Psoas muscle (tissue), 7 donors: ENCODE measurements at regions not wholly inside any gene's neighbourhood (a gene's known extent, or its start where the extent isn't known, plus 50 kb on each side); places are given as distances from the start of the nearest gene placed in this dataset.
A peak's percentile ranks its signal among the peaks of the same experiment; 100 is the strongest.

Source experiments
- ATAC-seq, 4 donors: fragments of 200-7000 bp; cut with Tn5 transposase; one replicate each; pipeline ENCODE4 v1.9.1; 2020; ENCODE audit warnings: moderate library complexity in 3 of 4, mild to moderate bottlenecking in 2 of 4
- DNase-seq, 2 donors: peaks; one replicate each; pipeline ENCODE4 v3.0.0-alpha.2; 2020
- H3K27ac ChIP-seq: fragments of 200-600 bp; one replicate; pipeline ENCODE4 v1.8.0; 2022
- H3K27me3 ChIP-seq, 3 donors: fragments of 200-600 bp in 1 of 3; one replicate each; pipeline versions ENCODE4 v1.6.1 to v1.8.0; 2013 to 2022; ENCODE audit warnings: low read length in 2 of 3, mild to moderate bottlenecking in 2 of 3, moderate library complexity in 1 of 3; ENCODE audit not compliant: insufficient read depth in 3 of 3
- H3K36me3 ChIP-seq, 2 donors: fragments of 200-600 bp in 1 of 2; one replicate each; pipeline versions ENCODE4 v1.6.1 to v1.8.0; 2013 to 2022; ENCODE audit warnings: low read depth in 1 of 2, mild to moderate bottlenecking in 1 of 2, moderate library complexity in 1 of 2; ENCODE audit not compliant: insufficient read depth in 1 of 2
- H3K4me1 ChIP-seq: fragments of 200-600 bp; one replicate; pipeline ENCODE4 v1.8.0; 2022
- H3K4me3 ChIP-seq: fragments of 200-600 bp; one replicate; pipeline ENCODE4 v1.8.0; 2022; ENCODE audit warnings: mild to moderate bottlenecking
- H3K9me3 ChIP-seq: fragments of 200-600 bp; one replicate; pipeline ENCODE4 v1.8.0; 2022
- WGBS, 3 donors: extraction: QIAGEN DNeasy Blood & Tissue Kit; methylation state at CpG; one replicate each; pipeline versions ENCODE4 v1.1.6 to v1.1.7; 2013; 5-methylcytosine and 5-hydroxymethylcytosine counted together
- intact Hi-C, 2 donors: fragments of 100-400 bp; cut with DNase I; formaldehyde crosslinking; loops; one replicate each; pipeline versions ENCODE4 v1.11.0 to v1.14.2; 2022
- TF ChIP-seq, protein P1 (sequence below): fragments of 200-600 bp; IDR thresholded peaks from one replicate; pipeline ENCODE4 v1.8.0; 2022; ENCODE audit warnings: antibody characterized with exemption
- donor health status: healthy with polysubstance abuse.
- donor health status: DM: no; HTN: no; CAD: no; lungs with moderate emphysema.
- donor health status: Bipolar disorder and iron deficiency.
- donor health status: healthy.
- donor health status: DM: yes; HTN: yes; CAD: no.
- donor health status: DM: no; HTN: no; CAD: no.
- donor health status: DM: yes; HTN: yes; CAD: no.

DNA sequence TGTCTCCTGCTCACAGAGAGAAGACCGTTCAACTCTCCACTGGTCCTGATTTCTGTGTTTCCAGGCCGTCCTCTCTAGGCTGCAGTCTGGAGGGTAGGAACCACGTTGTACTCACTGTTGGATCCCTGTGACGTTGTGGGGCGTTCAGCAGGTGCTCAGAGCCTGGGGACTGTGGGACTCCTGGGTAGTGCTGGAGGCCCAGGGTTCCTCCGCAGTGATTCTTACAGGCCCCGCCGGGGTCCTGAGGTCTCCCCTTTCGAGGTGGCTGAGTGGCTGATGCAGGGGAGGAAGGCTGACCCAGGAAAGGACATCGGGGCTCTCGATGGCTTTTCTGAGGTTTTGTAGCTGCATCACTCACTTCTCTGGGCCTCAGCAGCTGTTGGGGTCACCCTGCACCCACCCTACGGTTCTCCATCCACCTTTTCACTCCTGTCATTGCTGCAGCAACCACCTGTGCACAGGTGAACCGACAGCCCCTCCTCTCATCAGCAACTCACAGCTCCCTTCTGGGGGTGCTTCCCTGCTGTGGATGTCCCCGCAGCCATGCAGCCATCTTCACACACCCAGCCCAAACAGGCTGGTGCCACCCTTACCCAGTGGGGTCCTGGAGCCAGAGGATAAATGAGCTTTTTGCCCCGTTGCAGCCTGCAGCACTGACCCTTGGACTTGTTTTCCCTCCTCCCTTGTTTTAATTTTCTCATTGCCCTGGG is 169.6 kb upstream of the HDAC4 start:
- Histone ChIP-seq H3K4me1 (no peaks in the 10 kb centered on the region), H3K9me3 (no peaks in the 10 kb centered on the region), H3K27ac (no peak overlapping the region), H3K27me3 (peaks cover 0 to 2% (median 0%) of the 10 kb centered on the region in 3 donors), H3K4me3 (no peak overlapping the region), H3K36me3 (no peaks in the 10 kb centered on the region)
- TF ChIP-seq, protein P1, sequence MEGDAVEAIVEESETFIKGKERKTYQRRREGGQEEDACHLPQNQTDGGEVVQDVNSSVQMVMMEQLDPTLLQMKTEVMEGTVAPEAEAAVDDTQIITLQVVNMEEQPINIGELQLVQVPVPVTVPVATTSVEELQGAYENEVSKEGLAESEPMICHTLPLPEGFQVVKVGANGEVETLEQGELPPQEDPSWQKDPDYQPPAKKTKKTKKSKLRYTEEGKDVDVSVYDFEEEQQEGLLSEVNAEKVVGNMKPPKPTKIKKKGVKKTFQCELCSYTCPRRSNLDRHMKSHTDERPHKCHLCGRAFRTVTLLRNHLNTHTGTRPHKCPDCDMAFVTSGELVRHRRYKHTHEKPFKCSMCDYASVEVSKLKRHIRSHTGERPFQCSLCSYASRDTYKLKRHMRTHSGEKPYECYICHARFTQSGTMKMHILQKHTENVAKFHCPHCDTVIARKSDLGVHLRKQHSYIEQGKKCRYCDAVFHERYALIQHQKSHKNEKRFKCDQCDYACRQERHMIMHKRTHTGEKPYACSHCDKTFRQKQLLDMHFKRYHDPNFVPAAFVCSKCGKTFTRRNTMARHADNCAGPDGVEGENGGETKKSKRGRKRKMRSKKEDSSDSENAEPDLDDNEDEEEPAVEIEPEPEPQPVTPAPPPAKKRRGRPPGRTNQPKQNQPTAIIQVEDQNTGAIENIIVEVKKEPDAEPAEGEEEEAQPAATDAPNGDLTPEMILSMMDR, result no peak
- WGBS, 3 donors, result 76 to 82% (median 76%) methylated on average over 15 of the region's 15 CpGs
- ATAC-seq (no peak), DNase-seq (peak in 1 of 2 donors; percentile 26)
- intact Hi-C loops, result no loop called here

DNA sequence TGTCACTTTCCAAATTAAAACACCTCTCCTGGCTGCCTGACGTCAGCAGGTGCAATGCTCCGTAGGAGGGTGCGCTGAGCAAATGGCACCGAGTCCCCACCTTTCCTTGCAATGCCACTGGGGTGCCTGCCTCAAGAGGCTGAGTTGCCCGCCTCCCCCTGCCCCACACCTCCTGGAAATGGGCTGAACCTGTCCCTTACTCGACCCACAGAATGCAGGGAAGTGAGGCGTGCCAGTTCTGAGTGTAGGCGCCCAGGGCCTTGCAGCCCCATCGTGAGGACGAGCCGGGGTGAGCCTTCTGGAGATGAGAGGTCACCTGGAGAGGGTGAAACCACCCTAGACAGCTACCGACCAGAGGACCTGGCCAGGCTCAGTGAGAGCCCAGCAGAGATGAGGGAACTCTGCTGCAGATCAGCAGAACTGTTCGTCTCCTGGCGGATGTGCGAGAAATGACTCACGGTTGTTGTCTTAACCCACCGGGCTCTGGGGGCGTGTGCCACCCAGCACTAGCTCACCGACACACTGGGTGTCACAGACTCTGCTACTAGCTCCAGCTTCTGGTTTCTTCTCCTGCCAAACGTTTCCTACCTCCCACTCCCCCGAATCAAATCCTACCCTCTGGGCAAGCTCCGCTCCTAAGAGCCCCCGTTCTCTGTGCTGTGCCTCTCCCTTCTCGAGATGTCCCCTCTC is 168.7 kb upstream of the HDAC4 start:
- ATAC-seq (no peak), DNase-seq (no peak)
- H3K27me3 ChIP-seq, result no peaks in the 10 kb centered on the region
- TF ChIP-seq, protein P1, result no peak
- H3K4me1 ChIP-seq, result no peaks in the 10 kb centered on the region
- H3K9me3 ChIP-seq, result no peaks in the 10 kb centered on the region
- H3K27ac ChIP-seq, result no peak overlapping the region
- intact Hi-C loops, result no loop called here
- no peak overlapping the region for H3K4me3 ChIP-seq
- no peaks in the 10 kb centered on the region for H3K36me3 ChIP-seq
- whole genome bisulfite sequencing, 3 donors, result 81 to 83% (median 83%) methylated on average over 24 of the region's 24 CpGs

DNA sequence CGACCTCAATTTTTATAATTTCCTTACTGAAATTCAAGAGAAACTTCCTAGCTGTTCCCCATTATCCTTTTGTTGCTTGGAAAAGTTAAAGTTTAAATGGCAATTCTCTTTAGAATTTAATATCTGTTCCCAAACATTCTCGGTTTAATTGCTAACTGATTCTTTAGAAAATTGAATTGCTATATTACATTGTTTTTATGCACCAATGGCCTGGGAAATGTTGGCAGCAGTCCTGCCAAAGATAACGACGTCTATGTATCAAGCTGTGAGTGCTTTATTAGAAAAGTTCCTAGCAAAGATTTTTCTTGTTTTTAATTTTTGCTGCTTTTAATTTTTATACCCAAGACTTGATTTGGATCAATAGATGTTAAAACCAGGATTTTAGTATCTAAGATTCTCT is 167.8 kb upstream of the HDAC4 start:
- Histone ChIP-seq H3K4me1 (no peaks in the 10 kb centered on the region), H3K4me3 (no peak overlapping the region), H3K27me3 (no peaks in the 10 kb centered on the region), H3K9me3 (no peaks in the 10 kb centered on the region), H3K36me3 (no peaks in the 10 kb centered on the region), H3K27ac (no peak overlapping the region)
- no peak for DNase-seq
- TF ChIP-seq, protein P1, result no peak
- intact Hi-C loops, result no loop called here
- WGBS, 3 donors, result 33 to 45% (median 34%) methylated on average over 4 of the region's 4 CpGs
- no peak for ATAC-seq

DNA sequence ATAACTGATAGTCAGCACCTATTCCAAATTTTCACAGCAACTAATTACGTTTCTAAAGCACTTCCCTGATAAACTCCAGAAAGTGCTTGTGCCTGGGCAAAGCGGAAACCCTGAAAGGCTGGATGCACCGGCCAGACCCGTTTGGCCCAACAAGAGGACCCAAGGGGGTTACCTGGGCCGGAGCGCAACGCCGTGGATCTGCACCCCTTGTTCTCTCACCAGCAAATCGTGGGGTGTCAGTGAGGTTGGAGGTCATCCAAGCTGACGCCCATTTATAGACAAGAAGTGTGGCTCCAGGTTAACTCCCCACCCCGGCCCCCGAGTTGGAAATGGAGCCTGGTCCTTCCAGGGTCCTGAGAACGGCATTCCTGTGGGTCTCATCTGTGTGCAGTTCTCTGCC is 167.0 kb upstream of the HDAC4 start:
- Histone ChIP-seq H3K9me3 (no peaks in the 10 kb centered on the region), H3K27me3 (no peaks in the 10 kb centered on the region), H3K4me3 (no peak overlapping the region), H3K4me1 (no peaks in the 10 kb centered on the region), H3K36me3 (no peaks in the 10 kb centered on the region), H3K27ac (no peak overlapping the region)
- DNase-seq (no peak), ATAC-seq (no peak)
- 89 to 92% (median 89%) methylated on average over 13 of the region's 13 CpGs for WGBS, 3 donors
- intact Hi-C loops, result no loop called here
- TF ChIP-seq, protein P1, result no peak
